ENCODE measurements at regions not wholly inside any gene's neighbourhood (a gene's known extent, or its start where the extent isn't known, plus 50 kb on each side); places are given as distances from the start of the nearest gene placed in this dataset.

GRCh38 chr4:92111493-92111892 lies 192.3 kb upstream of the GRID2 start:
- POLR2A ChIA-PET, result no interaction called here
- H3K4me1 ChIP-seq (ENCODE audit: control insufficient read depth in 1 of 2, insufficient read depth in 2 of 2, low read depth in 1 of 2, low read length in 1 of 2), result no peaks in the 10 kb centered on the region
- no peaks in the 10 kb centered on the region for H4K20me1 ChIP-seq (ENCODE audit: insufficient read depth)
- no peak overlapping the region for H3K27ac ChIP-seq (ENCODE audit: low read depth in 2 of 2, low read length in 1 of 2)
- H3K27me3 ChIP-seq (ENCODE audit: insufficient read depth), result no peaks in the 10 kb centered on the region
- 95% methylated on average over 2 of the region's 2 CpGs for WGBS (ENCODE audit: low lambda C conversion rate)
- TF ChIP-seq ZBTB33 (IDR thresholded peaks at IDR 0.05; ENCODE audit: borderline replicate concordance, low read depth) (no peak), RXRA (IDR thresholded peaks at IDR 0.05; ENCODE audit: borderline replicate concordance, low read depth) (no peak), NFIC (IDR thresholded peaks at IDR 0.05; ENCODE audit: borderline replicate concordance) (no peak), SMC3 (IDR thresholded peaks at IDR 0.05; ENCODE audit: low read depth, low read length) (no peak), FOXM1 (IDR thresholded peaks at IDR 0.05; ENCODE audit: low read depth) (no peak), GABPA (IDR thresholded peaks at IDR 0.05; ENCODE audit: low read depth) (no peak), CHD2 (IDR thresholded peaks at IDR 0.05; ENCODE audit: low read length, partially characterized antibody) (no peak)
- H3K4me3 ChIP-seq (ENCODE audit: low read depth in 2 of 2, low read length in 1 of 2), result no peak overlapping the region
- DNase-seq, result no peak
- no peaks in the 10 kb centered on the region for H3K79me2 ChIP-seq (ENCODE audit: insufficient read depth)
- H2AFZ ChIP-seq (ENCODE audit: low read depth), result no peak overlapping the region
- CTCF ChIA-PET, result no interaction called here
- H3K9me3 ChIP-seq, result no peaks in the 10 kb centered on the region; the same call in 1 of the 2 replicates
- H3F3A ChIP-seq (replicated peaks; ENCODE audit: insufficient read depth), result no peaks in the 10 kb centered on the region
- no peaks in the 10 kb centered on the region for H3K36me3 ChIP-seq (replicated peaks in 1 of 2; ENCODE audit: control insufficient read depth in 1 of 2, insufficient read depth in 2 of 2, low read length in 1 of 2)
- H3K9me2 ChIP-seq, result no peaks in the 10 kb centered on the region
- H3K4me2 ChIP-seq, result no peak overlapping the region
- H3K9ac ChIP-seq, result no peak overlapping the region

GRCh38 chr4:92112805-92113204 lies 191.0 kb upstream of the GRID2 start:
- Histone ChIP-seq H3K4me1 (ENCODE audit: control insufficient read depth in 1 of 2, insufficient read depth in 2 of 2, low read depth in 1 of 2, low read length in 1 of 2) (no peaks in the 10 kb centered on the region), H3K9ac (no peak overlapping the region), H3F3A (replicated peaks; ENCODE audit: insufficient read depth) (no peaks in the 10 kb centered on the region), H4K20me1 (ENCODE audit: insufficient read depth) (no peaks in the 10 kb centered on the region), H3K9me2 (no peaks in the 10 kb centered on the region), H3K79me2 (ENCODE audit: insufficient read depth) (no peaks in the 10 kb centered on the region), H3K36me3 (replicated peaks in 1 of 2; ENCODE audit: control insufficient read depth in 1 of 2, insufficient read depth in 2 of 2, low read length in 1 of 2) (no peaks in the 10 kb centered on the region), H3K9me3 (no peaks in the 10 kb centered on the region; the same call in 1 of the 2 replicates), H2AFZ (ENCODE audit: low read depth) (no peak overlapping the region), H3K4me3 (ENCODE audit: low read depth in 2 of 2, low read length in 1 of 2) (no peak overlapping the region), H3K4me2 (no peak overlapping the region), H3K27ac (ENCODE audit: low read depth in 2 of 2, low read length in 1 of 2) (no peak overlapping the region), H3K27me3 (ENCODE audit: insufficient read depth) (no peaks in the 10 kb centered on the region)
- POLR2A ChIA-PET, result no interaction called here
- 70% methylated on average over 2 of the region's 2 CpGs for WGBS (ENCODE audit: low lambda C conversion rate)
- no peak for DNase-seq
- CTCF ChIA-PET, result no interaction called here
- TF ChIP-seq ZBTB33 (IDR thresholded peaks at IDR 0.05; ENCODE audit: borderline replicate concordance, low read depth) (no peak), FOSL2 (IDR thresholded peaks at IDR 0.05; ENCODE audit: borderline replicate concordance, low read depth) (no peak), TEAD4 (IDR thresholded peaks at IDR 0.05; ENCODE audit: borderline replicate concordance, insufficient read depth) (no peak), GATA2 (CRISPR knock-in tag; IDR thresholded peaks at IDR 0.05) (no peak), CTCF (IDR thresholded peaks at IDR 0.05) (no peak), RXRA (IDR thresholded peaks at IDR 0.05; ENCODE audit: borderline replicate concordance, low read depth) (no peak), SMC3 (IDR thresholded peaks at IDR 0.05; ENCODE audit: low read depth, low read length) (no peak), TCF12 (IDR thresholded peaks at IDR 0.05) (no peak), IRF3 (IDR thresholded peaks at IDR 0.05; ENCODE audit: low read depth, low read length) (no peak), MAX (IDR thresholded peaks at IDR 0.05; ENCODE audit: low read depth) (no peak), GABPA (IDR thresholded peaks at IDR 0.05; ENCODE audit: low read depth) (no peak), EZH2phosphoT487 (IDR thresholded peaks at IDR 0.05; ENCODE audit: borderline replicate concordance, low read depth) (no peak), SIN3A (IDR thresholded peaks at IDR 0.05; ENCODE audit: borderline replicate concordance, low read depth, low read length) (no peak), MEF2A (IDR thresholded peaks at IDR 0.05; ENCODE audit: borderline replicate concordance, low read depth) (no peak)

All from SK-N-SH (cell line).